Peyer's patch (tissue), 4 donors: ENCODE measurements at regions not wholly inside any gene's neighbourhood (a gene's known extent, or its start where the extent isn't known, plus 50 kb on each side); places are given as distances from the start of the nearest gene placed in this dataset.

ENCODE experiments used
- DNase-seq, 3 donors: peaks; one replicate each; pipeline ENCODE4 v3.0.0-alpha.2; 2017 to 2019
- H3K27ac ChIP-seq, 4 donors: fragments of 200-600 bp; sonication (generic); one replicate each; pipeline ENCODE4 v1.5.1; 2016 to 2019
- H3K27me3 ChIP-seq, 2 donors: fragments of 200-600 bp; sonication (generic); one replicate each; pipeline ENCODE4 v1.5.1; 2019
- H3K36me3 ChIP-seq, 3 donors: fragments of 200-600 bp; sonication (generic); one replicate each; pipeline ENCODE4 v1.5.1; 2016 to 2019
- H3K4me1 ChIP-seq, 4 donors: fragments of 200-600 bp; sonication (generic); one replicate each; pipeline ENCODE4 v1.5.1; 2016 to 2019
- H3K4me3 ChIP-seq, 4 donors: fragments of 200-600 bp; sonication (generic); 1 replicate in 3 of 4; 2 replicates in 1 of 4; pipeline ENCODE4 v1.5.1; 2016 to 2019; ENCODE audit warnings: mild to moderate bottlenecking in 1 of 4
- H3K9me3 ChIP-seq, 4 donors: fragments of 200-600 bp; sonication (generic); one replicate each; pipeline ENCODE4 v1.5.1; 2016 to 2019; ENCODE audit warnings: mild to moderate bottlenecking in 1 of 4
- POLR2A ChIP-seq, 2 donors: fragments of 450-650 bp; IDR thresholded peaks; one replicate each; pipeline ENCODE4 v1.5.1; 2017; ENCODE audit warnings: antibody characterized with exemption in 2 of 2, mild to moderate bottlenecking in 2 of 2, moderate library complexity in 2 of 2
- TF ChIP-seq, protein P1 (sequence below), 6 experiments: fragments of 450-650 bp in 4 of 6; fragments of 200-600 bp in 2 of 6; sonication (generic) in 1 of 6; IDR thresholded peaks; one replicate each; pipeline ENCODE4 v1.5.1; 2017 to 2019; ENCODE audit warnings: antibody characterized with exemption in 6 of 6, mild to moderate bottlenecking in 3 of 6, moderate library complexity in 1 of 6

GRCh38 chr14:30387871-30388270 is 171.1 kb upstream of the G2E3 start:
- no peaks in the 10 kb centered on the region for H3K36me3 ChIP-seq
- H3K27ac ChIP-seq: no peak overlapping the region
- DNase-seq: no peak
- no peak for TF ChIP-seq POLR2A (IDR thresholded peaks at IDR 0.05)
- TF ChIP-seq, protein P1, sequence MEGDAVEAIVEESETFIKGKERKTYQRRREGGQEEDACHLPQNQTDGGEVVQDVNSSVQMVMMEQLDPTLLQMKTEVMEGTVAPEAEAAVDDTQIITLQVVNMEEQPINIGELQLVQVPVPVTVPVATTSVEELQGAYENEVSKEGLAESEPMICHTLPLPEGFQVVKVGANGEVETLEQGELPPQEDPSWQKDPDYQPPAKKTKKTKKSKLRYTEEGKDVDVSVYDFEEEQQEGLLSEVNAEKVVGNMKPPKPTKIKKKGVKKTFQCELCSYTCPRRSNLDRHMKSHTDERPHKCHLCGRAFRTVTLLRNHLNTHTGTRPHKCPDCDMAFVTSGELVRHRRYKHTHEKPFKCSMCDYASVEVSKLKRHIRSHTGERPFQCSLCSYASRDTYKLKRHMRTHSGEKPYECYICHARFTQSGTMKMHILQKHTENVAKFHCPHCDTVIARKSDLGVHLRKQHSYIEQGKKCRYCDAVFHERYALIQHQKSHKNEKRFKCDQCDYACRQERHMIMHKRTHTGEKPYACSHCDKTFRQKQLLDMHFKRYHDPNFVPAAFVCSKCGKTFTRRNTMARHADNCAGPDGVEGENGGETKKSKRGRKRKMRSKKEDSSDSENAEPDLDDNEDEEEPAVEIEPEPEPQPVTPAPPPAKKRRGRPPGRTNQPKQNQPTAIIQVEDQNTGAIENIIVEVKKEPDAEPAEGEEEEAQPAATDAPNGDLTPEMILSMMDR (IDR thresholded peaks at IDR 0.05): no peak
- H3K9me3 ChIP-seq: no peaks in the 10 kb centered on the region
- no peaks in the 10 kb centered on the region for H3K4me1 ChIP-seq
- no peak overlapping the region for H3K4me3 ChIP-seq
- H3K27me3 ChIP-seq: no peaks in the 10 kb centered on the region

- Histone ChIP-seq H3K27me3 (no peaks in the 10 kb centered on the region), H3K4me1 (no peaks in the 10 kb centered on the region), H3K9me3 (no peaks in the 10 kb centered on the region), H3K4me3 (no peak overlapping the region), H3K27ac (no peak overlapping the region), H3K36me3 (no peaks in the 10 kb centered on the region)
- DNase-seq: no peak
- TF ChIP-seq POLR2A (IDR thresholded peaks at IDR 0.05): no peak
- TF ChIP-seq, protein P1 (IDR thresholded peaks at IDR 0.05): no peak
Measured at GRCh38 chr14:30389134-30389876, 169.7 kb upstream of the G2E3 start.

GRCh38 chr14:30389877-30390385 is 169.0 kb upstream of the G2E3 start:
- no peaks in the 10 kb centered on the region for H3K9me3 ChIP-seq
- H3K27ac ChIP-seq: no peak overlapping the region
- H3K4me3 ChIP-seq: no peak overlapping the region
- no peak for DNase-seq
- H3K4me1 ChIP-seq: no peaks in the 10 kb centered on the region
- H3K27me3 ChIP-seq: no peaks in the 10 kb centered on the region
- no peaks in the 10 kb centered on the region for H3K36me3 ChIP-seq
- TF ChIP-seq POLR2A (IDR thresholded peaks at IDR 0.05): no peak
- TF ChIP-seq, protein P1 (IDR thresholded peaks at IDR 0.05): no peak

GRCh38 chr14:30395065-30395464 is 163.9 kb upstream of the G2E3 start:
- no peaks in the 10 kb centered on the region for H3K9me3 ChIP-seq
- H3K36me3 ChIP-seq: no peaks in the 10 kb centered on the region
- H3K27ac ChIP-seq: no peak overlapping the region
- no peak overlapping the region for H3K4me3 ChIP-seq
- no peak for DNase-seq
- H3K4me1 ChIP-seq: no peaks in the 10 kb centered on the region
- TF ChIP-seq, protein P1 (IDR thresholded peaks at IDR 0.05): no peak
- TF ChIP-seq POLR2A (IDR thresholded peaks at IDR 0.05): no peak
- no peaks in the 10 kb centered on the region for H3K27me3 ChIP-seq

DNA sequence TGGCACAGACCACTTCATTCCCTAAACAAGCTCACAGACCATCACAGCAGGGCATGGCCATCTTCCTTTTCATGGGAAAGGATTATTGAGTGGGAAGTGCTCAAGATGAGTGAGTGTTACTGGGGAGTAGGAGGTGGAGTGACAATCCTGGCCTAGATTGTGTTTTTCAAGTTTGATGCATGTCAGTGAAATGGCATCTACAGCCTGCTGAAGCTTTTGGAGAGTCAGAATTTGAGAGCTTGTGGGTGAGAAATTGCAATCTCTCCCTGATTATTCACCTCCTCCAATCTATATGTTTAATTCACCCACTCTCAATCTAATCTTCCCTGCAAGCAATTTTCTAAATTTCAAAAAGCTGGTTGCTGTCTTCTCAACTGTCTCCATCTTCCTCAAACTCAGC is 156.1 kb upstream of the G2E3 start:
- Histone ChIP-seq H3K4me1 (no peaks in the 10 kb centered on the region), H3K4me3 (no peak overlapping the region), H3K36me3 (no peaks in the 10 kb centered on the region), H3K9me3 (no peaks in the 10 kb centered on the region), H3K27ac (no peak overlapping the region), H3K27me3 (no peaks in the 10 kb centered on the region)
- TF ChIP-seq, protein P1 (IDR thresholded peaks at IDR 0.05): no peak
- no peak for TF ChIP-seq POLR2A (IDR thresholded peaks at IDR 0.05)
- no peak for DNase-seq
